ENCODE measurements at regions not wholly inside any gene's neighbourhood (a gene's known extent, or its start where the extent isn't known, plus 50 kb on each side); places are given as distances from the start of the nearest gene placed in this dataset.
"Not testable (repeated sequence)": the region's sequence is repeated elsewhere in the genome, so short reads cannot be mapped to it uniquely, and the experiment has no call there.

- FAIRE-seq = no peak
- DNase-seq (ENCODE audit: low spot score) = no peak
These were observed 291.2 kb downstream of the TEX29 start for GRCh38 chr13:111611651-111612050.

GRCh38 chr13:111612886-111613285 lies 292.4 kb downstream of the TEX29 start:
- DNase-seq (ENCODE audit: low spot score) (no peak), FAIRE-seq (no peak)

DNA sequence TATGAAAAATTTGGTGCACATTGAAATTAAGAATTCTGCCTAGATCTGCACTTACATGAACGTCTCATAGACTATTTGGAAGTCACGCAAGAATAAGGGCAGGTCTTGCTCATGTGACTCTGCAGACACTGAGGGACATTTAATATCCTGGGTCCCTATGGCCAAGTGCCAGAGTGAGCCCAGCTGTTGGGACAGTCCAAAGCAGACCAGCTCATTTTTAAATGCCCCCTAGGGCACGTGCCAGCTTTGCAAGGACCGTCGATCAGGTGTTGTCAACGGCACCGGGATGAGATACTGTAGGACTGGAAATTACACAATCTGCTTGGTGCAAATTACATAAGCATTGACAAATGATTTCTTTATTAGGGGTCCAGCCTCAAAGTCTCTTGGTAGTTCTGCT lies 293.6 kb downstream of the TEX29 start:
- no peak for FAIRE-seq
- DNase-seq (ENCODE audit: low spot score) = no peak

GRCh38 chr13:111614613-111615012 lies 294.2 kb downstream of the TEX29 start:
- no peak for FAIRE-seq
- no peak for DNase-seq (ENCODE audit: low spot score)

DNA sequence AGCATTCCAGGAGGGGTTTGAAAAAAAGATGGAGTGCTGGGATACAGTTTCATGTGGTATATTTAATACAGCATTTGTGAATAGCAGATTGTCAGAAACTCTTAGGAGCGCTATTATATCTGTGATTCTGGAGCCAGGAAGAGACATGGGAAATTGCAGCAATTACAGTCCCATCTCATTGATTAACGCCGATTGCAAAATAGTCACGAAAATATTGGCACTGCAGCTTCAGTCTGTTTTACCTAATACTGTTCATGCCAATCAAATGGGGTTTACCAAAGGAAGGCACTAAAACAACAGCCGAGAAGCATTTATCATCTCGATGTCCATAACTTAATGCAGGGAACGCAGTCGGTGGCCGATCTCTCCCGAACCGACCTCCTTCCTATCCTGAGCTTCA lies 295.8 kb downstream of the TEX29 start:
- DNase-seq (ENCODE audit: low spot score) (no peak), FAIRE-seq (no peak)

- no peak for FAIRE-seq
- DNase-seq (ENCODE audit: low spot score) = no peak
These were observed 299.7 kb downstream of the TEX29 start for GRCh38 chr13:111620166-111620565.

GRCh38 chr13:111620586-111620985 lies 300.1 kb downstream of the TEX29 start:
- DNase-seq (ENCODE audit: low spot score) = no peak

GRCh38 chr13:111621164-111621563 lies 300.7 kb downstream of the TEX29 start:
- FAIRE-seq (no peak), DNase-seq (ENCODE audit: low spot score) (no peak)

More at GRCh38 chr13:111620586-111620985, 300.1 kb downstream of the TEX29 start:
- no peak for FAIRE-seq

DNA sequence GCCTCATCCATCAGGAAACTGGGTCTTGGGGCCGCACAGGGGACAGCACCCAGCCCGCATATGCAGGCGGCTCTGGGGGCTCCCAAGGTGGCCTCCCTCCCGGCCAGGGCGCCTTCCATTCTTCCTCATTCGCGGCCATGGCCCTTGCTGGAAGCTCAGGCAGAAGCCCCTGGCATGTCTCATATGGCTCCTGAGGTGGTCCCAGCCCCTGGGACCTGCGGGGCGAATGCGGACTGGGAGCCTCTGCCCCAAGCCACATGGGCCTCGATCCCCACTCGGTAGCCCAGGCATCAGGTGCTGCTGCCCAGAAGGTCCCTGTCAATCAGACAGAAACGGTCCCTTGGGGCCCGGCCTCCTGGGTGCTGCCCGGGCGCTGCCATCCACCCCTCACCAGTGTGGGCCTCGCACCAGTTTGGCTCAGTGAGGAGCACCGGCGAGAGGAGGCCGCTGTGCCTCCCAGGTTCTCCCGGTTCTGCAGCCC lies 301.6 kb downstream of the TEX29 start:
- no peak for FAIRE-seq
- no peak for DNase-seq (ENCODE audit: low spot score)

DNA sequence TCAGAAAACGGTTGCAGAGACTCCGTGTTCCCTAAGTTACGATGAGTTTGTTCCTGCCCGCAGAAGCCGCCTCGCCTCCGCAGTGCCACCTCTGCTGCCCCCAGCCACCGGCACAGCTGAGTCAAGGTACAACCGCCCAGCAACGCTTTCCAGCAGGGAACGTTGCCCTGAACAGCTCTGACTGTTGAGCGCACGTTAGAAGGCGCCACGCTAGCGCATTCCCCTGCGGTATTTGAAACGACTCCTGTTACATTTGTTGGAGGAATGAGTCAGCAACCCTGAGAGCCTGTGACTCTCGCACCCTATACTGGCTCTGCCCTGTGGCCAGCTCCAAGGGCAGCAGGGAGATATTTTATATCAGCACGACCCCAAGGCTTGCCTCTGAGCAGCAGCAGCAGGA lies 302.8 kb downstream of the TEX29 start:
- DNase-seq (ENCODE audit: low spot score) (no peak), FAIRE-seq (no peak)

DNA sequence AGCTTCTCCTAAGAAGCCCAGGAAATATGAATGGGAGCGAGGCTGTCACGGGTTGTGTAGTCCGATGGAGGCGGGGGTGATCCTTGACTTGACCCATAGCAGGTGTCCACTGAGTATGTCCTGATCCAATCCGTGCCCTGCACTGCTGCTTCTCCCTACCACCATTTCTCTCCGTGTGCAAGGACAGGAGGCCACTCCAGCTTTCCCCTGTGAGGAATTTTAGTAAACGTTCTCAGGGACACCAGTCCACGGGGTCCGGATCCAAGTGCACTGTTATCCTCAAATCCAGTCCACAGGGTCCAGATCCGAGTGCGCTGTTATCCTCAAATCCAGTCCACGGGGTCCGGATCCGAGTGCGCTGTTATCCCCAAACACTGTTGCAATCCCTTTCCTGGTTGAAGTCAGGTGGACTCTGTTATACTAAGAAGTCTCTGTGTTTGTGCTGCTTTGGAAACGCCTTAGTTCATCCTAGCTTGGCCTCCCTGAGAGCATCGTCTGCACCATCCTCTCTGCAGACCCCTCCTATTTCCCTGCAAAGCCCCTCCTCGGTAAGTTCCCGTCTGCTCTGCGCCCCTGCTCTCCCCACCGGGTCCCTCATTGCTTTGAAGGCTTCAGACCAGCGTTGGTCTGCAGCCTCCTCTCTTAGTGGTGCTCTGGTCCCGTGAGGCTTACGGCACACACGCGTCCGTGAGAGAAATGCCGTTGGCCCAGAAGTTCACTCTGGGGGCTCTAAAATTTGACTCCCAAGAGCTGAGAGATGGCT lies 303.5 kb downstream of the TEX29 start:
- FAIRE-seq (no peak), DNase-seq (ENCODE audit: low spot score) (no peak)

GRCh38 chr13:111625526-111626315 lies 305.3 kb downstream of the TEX29 start:
- DNase-seq (ENCODE audit: low spot score) = no peak
- no peak for FAIRE-seq

GRCh38 chr13:111626371-111627305 lies 306.2 kb downstream of the TEX29 start:
- DNase-seq (ENCODE audit: low spot score) (no peak), FAIRE-seq (no peak)

- FAIRE-seq = no peak
- no peak for DNase-seq (ENCODE audit: low spot score)
These were observed 307.2 kb downstream of the TEX29 start for GRCh38 chr13:111627596-111627995.

GRCh38 chr13:111629016-111629415 lies 308.6 kb downstream of the TEX29 start:
- DNase-seq (ENCODE audit: low spot score) (no peak), FAIRE-seq (no peak)

DNA sequence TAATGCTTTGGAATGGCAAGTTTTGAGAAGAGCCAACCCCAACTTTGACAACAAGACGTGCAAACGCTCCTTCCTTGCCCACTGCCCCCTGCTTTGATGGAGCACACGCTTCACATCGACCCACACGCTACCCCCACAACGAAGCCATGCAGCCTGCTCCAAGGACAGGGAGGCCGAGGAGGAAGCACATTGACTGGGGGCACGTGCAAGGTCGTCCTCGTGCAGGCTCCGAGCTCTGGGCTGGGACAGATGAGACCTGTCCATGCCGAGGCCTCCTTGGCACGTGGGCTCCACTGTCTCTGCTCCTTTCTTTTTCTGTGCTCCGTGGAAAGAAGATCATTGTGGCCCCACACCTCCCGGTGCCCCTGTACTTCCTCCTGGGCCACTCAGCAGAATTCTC lies 309.0 kb downstream of the TEX29 start:
- FAIRE-seq = no peak
- DNase-seq (ENCODE audit: low spot score) = no peak

GRCh38 chr13:111629926-111630325 lies 309.5 kb downstream of the TEX29 start:
- FAIRE-seq = no peak
- no peak for DNase-seq (ENCODE audit: low spot score)

GRCh38 chr13:111630406-111630805 lies 310.0 kb downstream of the TEX29 start:
- FAIRE-seq (no peak), DNase-seq (ENCODE audit: low spot score) (no peak)

DNA sequence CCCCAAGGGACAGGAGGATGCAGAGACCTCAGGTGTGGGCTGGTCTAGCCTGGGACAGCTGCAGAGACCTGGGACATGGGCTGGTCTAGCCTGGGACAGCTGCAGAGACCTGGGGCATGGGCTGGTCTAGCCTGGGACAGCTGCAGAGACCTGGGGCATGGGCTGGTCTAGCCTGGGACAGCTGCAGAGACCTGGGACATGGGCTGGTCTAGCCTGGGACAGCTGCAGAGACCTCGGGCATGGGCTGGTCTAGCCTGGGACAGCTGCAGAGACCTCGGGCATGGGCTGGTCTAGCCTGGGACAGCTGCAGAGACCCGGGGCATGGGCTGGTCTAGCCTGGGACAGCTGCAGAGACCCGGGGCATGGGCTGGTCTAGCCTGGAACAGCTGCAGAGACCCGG lies 310.8 kb downstream of the TEX29 start:
- DNase-seq (ENCODE audit: low spot score); FAIRE-seq: not testable (repeated sequence)

- FAIRE-seq (no peak), DNase-seq (ENCODE audit: low spot score) (no peak)
These were observed 312.5 kb downstream of the TEX29 start for GRCh38 chr13:111632906-111633305.

DNA sequence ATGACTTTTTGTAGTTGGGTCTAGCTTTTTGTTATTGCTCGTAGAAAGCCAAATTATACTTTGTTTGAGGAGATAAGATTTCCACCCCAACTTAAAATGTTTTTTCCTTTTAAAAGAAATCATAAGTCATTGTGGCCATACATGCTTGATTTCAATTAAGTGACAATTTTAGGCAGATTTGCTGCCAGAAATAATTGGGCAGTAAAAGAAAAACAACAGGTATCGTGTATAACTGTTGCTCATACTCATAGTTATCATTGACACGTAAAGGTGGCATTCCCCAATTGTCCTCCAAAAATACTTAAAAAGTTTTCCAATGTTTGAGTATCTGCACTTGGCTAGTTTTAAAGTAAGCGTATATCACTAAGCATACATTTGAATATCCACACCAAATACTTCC lies 313.0 kb downstream of the TEX29 start:
- no peak for DNase-seq (ENCODE audit: low spot score)
- FAIRE-seq = no peak

DNA sequence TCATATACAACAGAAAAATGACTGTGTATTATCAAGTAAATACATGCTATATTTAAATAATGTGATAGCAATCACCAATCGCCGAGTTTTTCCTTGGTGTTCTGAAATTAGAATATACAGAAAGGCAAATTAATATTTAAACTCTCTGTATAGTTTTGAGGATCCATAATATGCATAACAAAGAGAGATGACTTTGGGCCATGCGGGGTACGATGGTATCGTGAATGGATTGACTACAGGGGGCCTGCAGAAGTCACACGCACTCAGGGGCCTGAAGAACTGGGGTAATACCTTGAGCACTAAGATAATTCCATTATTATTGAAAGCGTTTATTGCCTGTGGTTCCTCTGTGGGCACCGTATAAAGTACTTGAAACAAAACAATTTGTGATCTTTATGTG lies 314.0 kb downstream of the TEX29 start:
- DNase-seq (ENCODE audit: low spot score) (no peak), FAIRE-seq (no peak)
